ENCODE measurements at regions not wholly inside any gene's neighbourhood (a gene's known extent, or its start where the extent isn't known, plus 50 kb on each side); places are given as distances from the start of the nearest gene placed in this dataset.

DNA sequence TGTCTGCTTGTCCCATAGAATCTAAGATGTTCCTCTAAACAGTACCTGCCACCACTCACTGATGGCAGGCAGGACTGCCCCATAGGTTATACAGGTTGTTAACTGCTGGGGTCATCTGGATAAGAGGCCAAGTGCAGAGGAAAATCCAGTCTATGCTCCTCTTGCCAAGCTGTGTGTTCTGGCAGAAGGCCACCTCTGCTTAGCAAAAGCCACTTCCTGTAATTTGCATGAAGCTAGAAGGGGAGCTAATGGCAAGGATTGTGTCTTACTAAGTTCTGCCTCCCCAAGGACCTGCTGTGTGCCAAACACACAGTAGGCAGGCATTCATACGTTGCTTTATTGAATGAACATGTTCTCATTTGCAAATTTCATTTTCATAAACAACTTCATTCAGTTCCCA is 445.4 kb downstream of the BCL11B start:
- Histone ChIP-seq H3K4me3 (ENCODE audit: low read length in 2 of 2) (no peak overlapping the region), H3K36me3 (ENCODE audit: control insufficient read depth in 2 of 2, insufficient read depth in 2 of 2, low read length in 1 of 2) (no peaks in the 10 kb centered on the region), H3K9me3 (ENCODE audit: control insufficient read depth in 2 of 2, insufficient read depth in 1 of 2, low read length in 1 of 2) (peaks cover 0 to 9% of the 10 kb centered on the region in 2 donors), H3K4me1 (ENCODE audit: control insufficient read depth in 2 of 2, insufficient read depth in 2 of 2, low read length in 2 of 2) (peaks cover 0 to 13% of the 10 kb centered on the region in 2 donors), H3K27ac (ENCODE audit: low read depth in 1 of 2, low read length in 1 of 2) (no peak overlapping the region), H3K27me3 (ENCODE audit: control insufficient read depth in 2 of 2, insufficient read depth in 1 of 2, low read length in 1 of 2) (no peaks in the 10 kb centered on the region)
- 93% methylated on average over 1 of the region's 1 CpG for WGBS
- peak in 3 of 9 donors; percentile 29 to 45 (median 31) for DNase-seq (ENCODE audit: low read depth in 6 of 9, low spot score in 9 of 9)

DNA sequence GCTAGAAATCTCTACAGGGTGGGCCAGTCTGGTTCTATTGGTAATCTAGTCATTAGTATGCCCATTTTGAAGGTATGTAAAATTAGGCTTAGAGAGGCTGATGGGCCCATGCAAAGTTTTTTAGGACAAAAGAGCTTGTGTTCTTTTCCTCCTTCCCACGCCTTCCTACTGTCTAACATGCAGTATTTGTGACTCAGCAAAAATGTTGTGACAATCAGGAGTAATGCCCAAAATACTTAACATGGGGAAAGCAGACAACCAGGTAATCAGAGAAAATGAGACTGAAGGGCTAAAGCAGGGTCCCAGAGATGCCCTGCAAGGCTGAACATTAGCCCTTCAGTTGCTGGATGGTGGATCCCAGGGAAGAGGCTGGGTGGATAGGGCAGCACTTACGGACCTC is 437.9 kb downstream of the BCL11B start:
- no peak for DNase-seq (ENCODE audit: low read depth in 6 of 9, low spot score in 9 of 9)
- WGBS: 95% methylated on average over 2 of the region's 2 CpGs
- H3K9me3 ChIP-seq (ENCODE audit: control insufficient read depth in 2 of 2, insufficient read depth in 1 of 2, low read length in 1 of 2): peaks cover 0 to 14% of the 10 kb centered on the region in 2 donors
- H3K4me3 ChIP-seq (ENCODE audit: low read length in 2 of 2): no peak overlapping the region
- no peaks in the 10 kb centered on the region for H3K36me3 ChIP-seq (ENCODE audit: control insufficient read depth in 2 of 2, insufficient read depth in 2 of 2, low read length in 1 of 2)
- H3K27ac ChIP-seq (ENCODE audit: low read depth in 1 of 2, low read length in 1 of 2): no peak overlapping the region
- no peaks in the 10 kb centered on the region for H3K27me3 ChIP-seq (ENCODE audit: control insufficient read depth in 2 of 2, insufficient read depth in 1 of 2, low read length in 1 of 2)
- H3K4me1 ChIP-seq (ENCODE audit: control insufficient read depth in 2 of 2, insufficient read depth in 2 of 2, low read length in 2 of 2): peaks cover 0 to 5% of the 10 kb centered on the region in 2 donors

DNA sequence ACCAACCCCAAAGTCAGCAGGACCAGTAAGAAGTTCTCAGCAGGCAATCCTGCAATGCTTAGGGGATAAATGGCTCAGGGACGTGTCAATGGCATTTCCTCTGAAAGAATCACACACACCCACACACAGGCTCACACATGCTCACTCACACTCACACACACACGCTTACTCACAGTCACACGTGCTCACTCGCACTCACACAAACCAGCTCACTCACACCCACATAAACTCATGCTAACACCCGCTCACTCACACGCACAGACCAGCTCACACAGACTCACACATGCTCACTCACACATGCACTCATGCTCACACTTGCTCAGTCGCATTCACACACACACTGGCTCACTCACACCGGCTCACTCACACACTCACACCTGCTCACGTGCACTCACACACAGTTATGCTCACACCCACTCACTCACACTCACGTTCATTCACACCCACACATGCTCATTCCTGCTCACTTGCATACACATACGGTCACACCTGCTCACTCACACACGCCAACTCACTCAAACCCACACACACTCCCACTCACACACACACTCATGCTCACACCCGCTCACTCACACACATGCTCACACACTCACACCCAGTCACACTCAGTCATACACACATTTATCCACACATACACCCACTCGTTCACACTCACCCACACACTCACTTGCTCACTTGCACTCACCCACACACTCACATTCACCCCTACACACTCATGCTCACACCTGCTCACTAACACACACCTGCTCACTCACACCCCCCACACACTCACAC is 436.8 kb downstream of the BCL11B start:
- H3K4me3 ChIP-seq (ENCODE audit: low read length in 2 of 2): no peak overlapping the region

DNA sequence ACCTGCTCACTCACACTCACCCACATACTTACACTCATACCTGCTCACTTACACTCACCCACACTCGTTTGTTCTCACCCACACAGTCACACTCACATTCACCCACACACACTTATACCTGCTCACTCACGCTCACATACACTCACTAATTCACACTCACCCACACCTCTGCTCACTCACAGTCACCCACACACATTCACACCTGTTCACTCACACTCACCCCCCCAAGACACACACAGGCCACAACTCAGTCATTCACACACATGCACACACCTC is 436.2 kb downstream of the BCL11B start:
- 98% methylated on average over 2 of the region's 2 CpGs for WGBS
- H3K4me3 ChIP-seq (ENCODE audit: low read length in 2 of 2): no peak overlapping the region

More for the DNA sequence above, 436.8 kb downstream of the BCL11B start:
- H3K27ac ChIP-seq (ENCODE audit: low read depth in 1 of 2, low read length in 1 of 2): no peak overlapping the region
- DNase-seq (ENCODE audit: low read depth in 6 of 9, low spot score in 9 of 9): no peak
- no peaks in the 10 kb centered on the region for H3K4me1 ChIP-seq (ENCODE audit: control insufficient read depth in 2 of 2, insufficient read depth in 2 of 2, low read length in 2 of 2)
- H3K36me3 ChIP-seq (ENCODE audit: control insufficient read depth in 2 of 2, insufficient read depth in 2 of 2, low read length in 1 of 2): no peaks in the 10 kb centered on the region
- WGBS: 97% methylated on average over 14 of the region's 14 CpGs
- peaks cover 0 to 7% of the 10 kb centered on the region in 2 donors for H3K9me3 ChIP-seq (ENCODE audit: control insufficient read depth in 2 of 2, insufficient read depth in 1 of 2, low read length in 1 of 2)
- H3K27me3 ChIP-seq (ENCODE audit: control insufficient read depth in 2 of 2, insufficient read depth in 1 of 2, low read length in 1 of 2): no peaks in the 10 kb centered on the region

DNA sequence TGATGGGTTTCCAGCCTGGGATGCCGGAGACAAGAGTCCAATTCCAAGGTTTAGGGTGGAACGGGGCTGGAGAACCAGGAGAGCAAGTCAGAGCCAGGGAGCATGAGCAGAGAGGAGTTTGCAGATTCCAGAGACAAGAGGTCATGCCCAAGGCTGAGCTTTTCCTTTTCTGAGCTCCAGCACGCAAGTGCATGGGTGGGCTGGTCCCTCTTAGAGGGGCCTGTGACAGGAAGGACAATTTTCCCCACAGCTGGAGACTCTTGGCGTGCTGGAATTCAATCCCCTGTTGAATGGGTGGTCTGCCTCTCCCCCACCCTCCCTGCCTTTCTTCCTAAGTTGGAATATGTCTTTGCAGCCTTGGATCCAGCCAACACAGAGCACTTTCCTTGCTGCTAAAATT is 431.9 kb downstream of the BCL11B start:
- Histone ChIP-seq H3K4me1 (ENCODE audit: control insufficient read depth in 2 of 2, insufficient read depth in 2 of 2, low read length in 2 of 2) (peaks cover 0 to 12% of the 10 kb centered on the region in 2 donors), H3K9me3 (ENCODE audit: control insufficient read depth in 2 of 2, insufficient read depth in 1 of 2, low read length in 1 of 2) (peaks cover 0 to 3% of the 10 kb centered on the region in 2 donors), H3K27ac (ENCODE audit: low read depth in 1 of 2, low read length in 1 of 2) (no peak overlapping the region), H3K36me3 (ENCODE audit: control insufficient read depth in 2 of 2, insufficient read depth in 2 of 2, low read length in 1 of 2) (no peaks in the 10 kb centered on the region), H3K27me3 (ENCODE audit: control insufficient read depth in 2 of 2, insufficient read depth in 1 of 2, low read length in 1 of 2) (no peaks in the 10 kb centered on the region), H3K4me3 (ENCODE audit: low read length in 2 of 2) (no peak overlapping the region)
- no peak for DNase-seq (ENCODE audit: low read depth in 6 of 9, low spot score in 9 of 9)
- WGBS: 93% methylated on average over 4 of the region's 4 CpGs

More for the DNA sequence above, 436.2 kb downstream of the BCL11B start:
- Histone ChIP-seq H3K27me3 (ENCODE audit: control insufficient read depth in 2 of 2, insufficient read depth in 1 of 2, low read length in 1 of 2) (no peaks in the 10 kb centered on the region), H3K4me1 (ENCODE audit: control insufficient read depth in 2 of 2, insufficient read depth in 2 of 2, low read length in 2 of 2) (no peaks in the 10 kb centered on the region), H3K9me3 (ENCODE audit: control insufficient read depth in 2 of 2, insufficient read depth in 1 of 2, low read length in 1 of 2) (peaks cover 0 to 5% of the 10 kb centered on the region in 2 donors), H3K36me3 (ENCODE audit: control insufficient read depth in 2 of 2, insufficient read depth in 2 of 2, low read length in 1 of 2) (no peaks in the 10 kb centered on the region), H3K27ac (ENCODE audit: low read depth in 1 of 2, low read length in 1 of 2) (no peak overlapping the region)
- no peak for DNase-seq (ENCODE audit: low read depth in 6 of 9, low spot score in 9 of 9)

DNA sequence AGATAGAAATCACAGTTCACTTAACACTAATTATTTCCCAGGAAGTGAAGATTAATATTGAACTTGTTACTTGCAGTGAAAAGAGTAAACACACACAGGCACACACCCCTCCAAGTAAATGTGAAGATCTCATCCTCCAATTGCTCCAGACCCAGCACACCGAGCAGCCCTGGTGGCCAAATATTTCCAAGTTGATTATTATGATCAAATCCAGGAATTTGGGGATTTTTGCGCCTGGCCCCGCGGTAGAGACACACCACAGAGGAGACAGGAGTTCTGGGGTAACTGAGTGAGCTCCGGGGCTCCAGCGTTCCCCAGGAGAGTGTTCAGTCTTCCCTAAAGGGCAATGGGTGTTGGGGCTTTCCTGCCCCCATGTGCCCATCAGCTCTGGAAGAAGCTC is 431.5 kb downstream of the BCL11B start:
- WGBS: 96% methylated on average over 6 of the region's 6 CpGs

DNA sequence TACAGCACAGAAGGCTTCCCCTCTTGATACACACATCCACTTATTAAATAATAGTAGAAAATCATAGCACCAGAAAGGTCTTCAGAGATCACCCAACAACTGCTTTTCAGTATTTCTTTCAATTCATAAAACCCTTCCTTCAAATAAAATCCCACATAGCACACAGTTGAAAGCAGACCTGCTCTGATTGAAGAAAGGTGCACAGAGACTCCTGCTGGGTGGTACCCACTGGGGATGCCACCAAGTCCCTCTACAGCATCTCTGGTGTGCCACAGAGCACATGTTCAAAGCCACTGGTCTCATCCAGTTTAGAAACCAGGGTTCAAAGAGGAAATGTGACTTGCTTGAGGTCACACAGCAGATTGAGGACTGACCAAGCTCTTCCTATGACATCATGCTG is 427.5 kb downstream of the BCL11B start:
- H3K27ac ChIP-seq (ENCODE audit: low read depth in 1 of 2, low read length in 1 of 2): no peak overlapping the region
- H3K36me3 ChIP-seq (ENCODE audit: control insufficient read depth in 2 of 2, insufficient read depth in 2 of 2, low read length in 1 of 2): no peaks in the 10 kb centered on the region
- peaks cover 0 to 12% of the 10 kb centered on the region in 2 donors for H3K4me1 ChIP-seq (ENCODE audit: control insufficient read depth in 2 of 2, insufficient read depth in 2 of 2, low read length in 2 of 2)
- DNase-seq (ENCODE audit: low read depth in 6 of 9, low spot score in 9 of 9): peak in 1 of 9 donors; percentile 56
- H3K9me3 ChIP-seq (ENCODE audit: control insufficient read depth in 2 of 2, insufficient read depth in 1 of 2, low read length in 1 of 2): no peaks in the 10 kb centered on the region
- H3K4me3 ChIP-seq (ENCODE audit: low read length in 2 of 2): no peak overlapping the region
- H3K27me3 ChIP-seq (ENCODE audit: control insufficient read depth in 2 of 2, insufficient read depth in 1 of 2, low read length in 1 of 2): no peaks in the 10 kb centered on the region

More for the DNA sequence above, 431.5 kb downstream of the BCL11B start:
- Histone ChIP-seq H3K27ac (ENCODE audit: low read depth in 1 of 2, low read length in 1 of 2) (no peak overlapping the region), H3K27me3 (ENCODE audit: control insufficient read depth in 2 of 2, insufficient read depth in 1 of 2, low read length in 1 of 2) (no peaks in the 10 kb centered on the region), H3K36me3 (ENCODE audit: control insufficient read depth in 2 of 2, insufficient read depth in 2 of 2, low read length in 1 of 2) (no peaks in the 10 kb centered on the region), H3K9me3 (ENCODE audit: control insufficient read depth in 2 of 2, insufficient read depth in 1 of 2, low read length in 1 of 2) (peaks cover 0 to under 1% of the 10 kb centered on the region in 2 donors), H3K4me3 (ENCODE audit: low read length in 2 of 2) (no peak overlapping the region), H3K4me1 (ENCODE audit: control insufficient read depth in 2 of 2, insufficient read depth in 2 of 2, low read length in 2 of 2) (peaks cover 0 to 12% of the 10 kb centered on the region in 2 donors)
- DNase-seq (ENCODE audit: low read depth in 6 of 9, low spot score in 9 of 9): no peak

DNA sequence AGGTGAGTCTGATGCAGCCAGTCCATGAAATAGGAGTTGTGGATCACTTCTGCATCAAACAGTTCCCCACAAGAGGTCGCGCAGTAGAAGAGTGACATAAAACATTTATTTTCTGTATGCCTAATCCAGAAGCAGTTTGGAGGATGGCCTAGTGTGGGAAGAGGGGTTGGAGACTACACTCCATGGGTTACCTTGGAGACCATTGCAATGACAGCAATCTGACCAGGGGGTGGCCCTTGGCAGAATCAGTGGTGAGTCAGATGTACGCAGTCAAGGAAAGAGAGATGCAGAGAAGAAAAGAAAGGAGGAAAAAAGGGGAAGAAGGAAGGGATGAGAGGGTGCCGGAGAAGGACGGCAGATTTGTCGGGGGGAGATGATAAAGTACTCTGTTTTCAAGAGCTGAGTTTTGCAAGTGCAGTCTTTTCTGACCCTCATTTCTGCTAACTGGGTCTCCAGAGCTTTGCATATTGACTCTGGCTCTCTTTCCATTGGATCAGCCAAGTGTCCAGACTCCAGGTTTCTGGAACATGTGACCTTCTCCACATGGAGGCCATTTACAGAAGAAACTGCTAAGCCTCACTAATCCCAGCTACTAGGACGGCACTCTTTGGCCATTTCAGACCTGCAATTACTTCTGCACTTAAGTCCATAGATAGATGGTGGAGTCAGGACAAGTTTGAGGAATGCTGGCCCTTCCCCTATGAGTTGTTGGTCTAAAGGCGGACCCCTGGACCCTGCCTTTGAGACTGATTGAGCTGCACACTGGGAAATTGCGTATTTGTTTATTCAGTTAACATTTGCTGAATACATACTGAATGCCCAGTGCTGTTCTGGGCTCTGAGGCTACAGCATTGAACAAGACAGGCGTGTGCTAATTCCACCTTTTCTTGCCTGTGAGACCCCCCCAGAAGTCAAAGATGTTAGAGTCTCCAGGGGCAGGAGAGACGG is 424.2 kb downstream of the BCL11B start:
- Histone ChIP-seq H3K4me1 (ENCODE audit: control insufficient read depth in 2 of 2, insufficient read depth in 2 of 2, low read length in 2 of 2) (peaks cover 0 to 12% of the 10 kb centered on the region in 2 donors), H3K9me3 (ENCODE audit: control insufficient read depth in 2 of 2, insufficient read depth in 1 of 2, low read length in 1 of 2) (no peaks in the 10 kb centered on the region), H3K27ac (ENCODE audit: low read depth in 1 of 2, low read length in 1 of 2) (no peak overlapping the region), H3K36me3 (ENCODE audit: control insufficient read depth in 2 of 2, insufficient read depth in 2 of 2, low read length in 1 of 2) (no peaks in the 10 kb centered on the region), H3K4me3 (ENCODE audit: low read length in 2 of 2) (no peak overlapping the region), H3K27me3 (ENCODE audit: control insufficient read depth in 2 of 2, insufficient read depth in 1 of 2, low read length in 1 of 2) (no peaks in the 10 kb centered on the region)
- DNase-seq (ENCODE audit: low read depth in 6 of 9, low spot score in 9 of 9): no peak
- 97% methylated on average over 11 of the region's 11 CpGs for WGBS

DNA sequence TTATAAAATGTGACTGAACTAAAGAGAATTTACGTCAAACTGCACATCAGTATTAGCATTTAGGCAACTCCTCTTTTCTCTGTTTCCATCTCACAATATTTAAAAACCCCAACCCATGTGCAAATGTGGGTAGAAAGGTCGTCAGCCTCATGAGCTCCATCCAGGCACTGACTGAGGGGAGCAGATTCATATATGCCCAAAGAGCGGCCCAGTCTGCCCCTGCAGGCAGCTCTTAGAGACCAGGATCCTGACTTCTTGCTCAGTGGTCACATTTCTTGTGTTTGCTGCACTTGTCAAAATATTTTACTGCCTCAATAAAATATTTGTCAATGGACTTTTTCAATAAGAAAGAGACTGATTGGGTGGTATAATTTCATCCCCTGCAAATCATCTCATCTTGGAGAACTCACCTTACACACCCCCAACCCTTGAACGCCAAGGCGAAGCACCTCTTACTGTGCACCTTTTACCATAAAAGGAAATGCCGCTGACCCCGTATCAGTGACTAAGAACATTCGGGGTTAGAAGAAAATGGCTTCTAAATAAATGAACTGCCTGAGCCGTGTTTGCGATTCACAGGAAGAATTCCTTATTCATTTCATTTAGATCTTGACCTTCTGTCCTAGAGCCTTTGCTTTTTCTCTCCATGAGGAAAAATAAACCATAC is 418.8 kb downstream of the BCL11B start:
- Histone ChIP-seq H3K36me3 (ENCODE audit: control insufficient read depth in 2 of 2, insufficient read depth in 2 of 2, low read length in 1 of 2) (no peaks in the 10 kb centered on the region), H3K27me3 (ENCODE audit: control insufficient read depth in 2 of 2, insufficient read depth in 1 of 2, low read length in 1 of 2) (no peaks in the 10 kb centered on the region), H3K9me3 (ENCODE audit: control insufficient read depth in 2 of 2, insufficient read depth in 1 of 2, low read length in 1 of 2) (no peaks in the 10 kb centered on the region), H3K4me3 (ENCODE audit: low read length in 2 of 2) (no peak overlapping the region), H3K4me1 (ENCODE audit: control insufficient read depth in 2 of 2, insufficient read depth in 2 of 2, low read length in 2 of 2) (no peaks in the 10 kb centered on the region), H3K27ac (ENCODE audit: low read depth in 1 of 2, low read length in 1 of 2) (no peak overlapping the region)
- WGBS: 92% methylated on average over 10 of the region's 10 CpGs
- DNase-seq (ENCODE audit: low read depth in 6 of 9, low spot score in 9 of 9): no peak
